Sigmoid colon (tissue), 6 donors: ENCODE measurements at regions not wholly inside any gene's neighbourhood (a gene's known extent, or its start where the extent isn't known, plus 50 kb on each side); places are given as distances from the start of the nearest gene placed in this dataset.
"Not testable (repeated sequence)": the region's sequence is repeated elsewhere in the genome, so short reads cannot be mapped to it uniquely, and the experiment has no call there.

Experiments
- DNase-seq: peaks from one replicate; pipeline ENCODE4 v3.0.0-alpha.2; 2019
- H3K27ac ChIP-seq, 4 donors: fragments of 200-600 bp; sonication (generic); one replicate each; pipeline ENCODE4 v1.5.1; 2016 to 2019; ENCODE audit warnings: mild to moderate bottlenecking in 1 of 4
- H3K27me3 ChIP-seq, 3 donors: fragments of 200-600 bp; sonication (generic); one replicate each; pipeline ENCODE4 v1.5.1; 2019; ENCODE audit warnings: mild to moderate bottlenecking in 1 of 3
- H3K36me3 ChIP-seq, 4 donors: fragments of 200-600 bp; sonication (generic); one replicate each; pipeline ENCODE4 v1.5.1; 2016 to 2019
- H3K4me1 ChIP-seq, 4 donors: fragments of 200-600 bp; sonication (generic); one replicate each; pipeline ENCODE4 v1.5.1; 2017 to 2019
- H3K4me3 ChIP-seq, 4 donors: fragments of 200-600 bp; sonication (generic); one replicate each; pipeline ENCODE4 v1.5.1; 2017 to 2019; ENCODE audit warnings: mild to moderate bottlenecking in 2 of 4, moderate library complexity in 1 of 4
- H3K9me3 ChIP-seq, 4 donors: fragments of 200-600 bp in 3 of 4; sonication (generic) in 3 of 4; one replicate each; pipeline versions ENCODE4 v1.5.1 to v1.6.1; 2013 to 2019
- EP300 ChIP-seq, 4 donors: sonication (generic); formaldehyde crosslinking; IDR thresholded peaks; one replicate each; pipeline ENCODE4 v1.6.1; 2017; ENCODE audit warnings: antibody characterized with exemption in 4 of 4
- POLR2A ChIP-seq, 2 donors: fragments of 450-650 bp; IDR thresholded peaks; one replicate each; pipeline ENCODE4 v1.6.1; 2016; ENCODE audit warnings: antibody characterized with exemption in 2 of 2, mild to moderate bottlenecking in 2 of 2, moderate library complexity in 2 of 2
- POLR2AphosphoS5 ChIP-seq, 4 donors: sonication (generic); formaldehyde crosslinking; IDR thresholded peaks; one replicate each; pipeline ENCODE4 v1.6.1; 2017; ENCODE audit warnings: antibody characterized with exemption in 4 of 4
- WGBS, 2 donors: extraction: QIAGEN DNeasy Blood & Tissue Kit; methylation state at CpG; one replicate each; pipeline ENCODE4 v1.1.7; 2013; 5-methylcytosine and 5-hydroxymethylcytosine counted together
- intact Hi-C: fragments of 100-400 bp; cut with DNase I; formaldehyde crosslinking; loops from one replicate; pipeline ENCODE4 v1.15.1; 2023
- TF ChIP-seq, protein P1 (sequence below), 4 experiments: fragments of 450-650 bp in 3 of 4; fragments of 200-600 bp in 1 of 4; IDR thresholded peaks; one replicate each; pipeline ENCODE4 v1.5.1; 2016 to 2019; ENCODE audit warnings: antibody characterized with exemption in 4 of 4, mild to moderate bottlenecking in 3 of 4, moderate library complexity in 2 of 4
- donor health status: healthy with polysubstance abuse.
- donor health status: healthy.

DNA sequence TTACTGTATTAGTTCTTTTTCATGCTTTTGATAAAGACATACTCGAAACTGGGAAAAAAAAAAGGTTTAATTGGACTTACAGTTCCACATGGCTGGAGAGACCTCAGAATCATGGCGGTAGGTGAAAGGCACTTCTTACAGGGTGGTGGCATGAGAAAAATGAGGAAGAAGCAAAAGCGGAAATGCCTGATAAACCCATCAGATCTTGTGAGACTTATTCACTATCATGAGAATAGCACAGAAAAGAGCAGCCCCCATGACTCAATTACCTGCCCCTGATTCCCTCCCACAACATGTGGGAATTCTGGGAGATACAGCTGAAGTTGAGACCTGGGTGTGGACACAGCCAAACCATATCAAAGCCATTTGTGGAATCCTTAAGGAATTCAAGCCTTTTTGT is 1238.9 kb downstream of the ADGRL3 start:
- Histone ChIP-seq H3K4me3 (no peak overlapping the region), H3K4me1 (no peaks in the 10 kb centered on the region), H3K27ac (no peak overlapping the region), H3K9me3 (peaks cover 0 to 4% (median 0%) of the 10 kb centered on the region in 4 donors), H3K27me3 (no peaks in the 10 kb centered on the region), H3K36me3 (no peaks in the 10 kb centered on the region)
- 66 to 75% methylated on average over 3 of the region's 3 CpGs for WGBS, 2 donors
- no peak for TF ChIP-seq POLR2AphosphoS5 (IDR thresholded peaks at IDR 0.05)
- no peak for TF ChIP-seq POLR2A (IDR thresholded peaks at IDR 0.05)
- TF ChIP-seq EP300 (IDR thresholded peaks at IDR 0.05), result no peak
- TF ChIP-seq, protein P1, sequence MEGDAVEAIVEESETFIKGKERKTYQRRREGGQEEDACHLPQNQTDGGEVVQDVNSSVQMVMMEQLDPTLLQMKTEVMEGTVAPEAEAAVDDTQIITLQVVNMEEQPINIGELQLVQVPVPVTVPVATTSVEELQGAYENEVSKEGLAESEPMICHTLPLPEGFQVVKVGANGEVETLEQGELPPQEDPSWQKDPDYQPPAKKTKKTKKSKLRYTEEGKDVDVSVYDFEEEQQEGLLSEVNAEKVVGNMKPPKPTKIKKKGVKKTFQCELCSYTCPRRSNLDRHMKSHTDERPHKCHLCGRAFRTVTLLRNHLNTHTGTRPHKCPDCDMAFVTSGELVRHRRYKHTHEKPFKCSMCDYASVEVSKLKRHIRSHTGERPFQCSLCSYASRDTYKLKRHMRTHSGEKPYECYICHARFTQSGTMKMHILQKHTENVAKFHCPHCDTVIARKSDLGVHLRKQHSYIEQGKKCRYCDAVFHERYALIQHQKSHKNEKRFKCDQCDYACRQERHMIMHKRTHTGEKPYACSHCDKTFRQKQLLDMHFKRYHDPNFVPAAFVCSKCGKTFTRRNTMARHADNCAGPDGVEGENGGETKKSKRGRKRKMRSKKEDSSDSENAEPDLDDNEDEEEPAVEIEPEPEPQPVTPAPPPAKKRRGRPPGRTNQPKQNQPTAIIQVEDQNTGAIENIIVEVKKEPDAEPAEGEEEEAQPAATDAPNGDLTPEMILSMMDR (IDR thresholded peaks at IDR 0.05), result no peak
- intact Hi-C loops, result no loop called here
- no peak for DNase-seq

DNA sequence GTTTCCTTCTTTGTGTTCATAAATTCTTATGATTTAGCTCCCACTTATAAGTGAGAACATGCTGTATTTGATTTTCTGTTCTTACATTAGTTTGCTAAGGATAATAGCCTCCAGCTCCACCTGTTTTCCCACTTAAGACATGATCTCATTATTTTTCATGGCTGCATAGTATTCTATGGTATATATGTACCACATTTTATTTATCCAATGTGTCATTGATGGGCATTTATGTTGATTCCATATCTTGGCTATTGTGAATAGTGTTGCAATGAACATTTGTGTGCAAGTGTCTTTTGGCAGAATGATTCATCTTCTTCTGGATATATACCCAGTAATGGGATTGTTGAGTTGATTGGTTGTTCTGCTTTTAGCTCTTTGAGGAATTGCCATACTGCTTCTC is 1234.8 kb downstream of the ADGRL3 start:
- Histone ChIP-seq H3K27ac (no peak overlapping the region), H3K27me3 (no peaks in the 10 kb centered on the region), H3K4me3 (no peak overlapping the region), H3K4me1 (no peaks in the 10 kb centered on the region), H3K9me3 (no peaks in the 10 kb centered on the region), H3K36me3 (no peaks in the 10 kb centered on the region)
- DNase-seq, result no peak
- TF ChIP-seq, protein P1 (IDR thresholded peaks at IDR 0.05), result no peak
- TF ChIP-seq POLR2A (IDR thresholded peaks at IDR 0.05), result no peak
- TF ChIP-seq EP300 (IDR thresholded peaks at IDR 0.05), result no peak
- no peak for TF ChIP-seq POLR2AphosphoS5 (IDR thresholded peaks at IDR 0.05)
- intact Hi-C loops, result no loop called here

DNA sequence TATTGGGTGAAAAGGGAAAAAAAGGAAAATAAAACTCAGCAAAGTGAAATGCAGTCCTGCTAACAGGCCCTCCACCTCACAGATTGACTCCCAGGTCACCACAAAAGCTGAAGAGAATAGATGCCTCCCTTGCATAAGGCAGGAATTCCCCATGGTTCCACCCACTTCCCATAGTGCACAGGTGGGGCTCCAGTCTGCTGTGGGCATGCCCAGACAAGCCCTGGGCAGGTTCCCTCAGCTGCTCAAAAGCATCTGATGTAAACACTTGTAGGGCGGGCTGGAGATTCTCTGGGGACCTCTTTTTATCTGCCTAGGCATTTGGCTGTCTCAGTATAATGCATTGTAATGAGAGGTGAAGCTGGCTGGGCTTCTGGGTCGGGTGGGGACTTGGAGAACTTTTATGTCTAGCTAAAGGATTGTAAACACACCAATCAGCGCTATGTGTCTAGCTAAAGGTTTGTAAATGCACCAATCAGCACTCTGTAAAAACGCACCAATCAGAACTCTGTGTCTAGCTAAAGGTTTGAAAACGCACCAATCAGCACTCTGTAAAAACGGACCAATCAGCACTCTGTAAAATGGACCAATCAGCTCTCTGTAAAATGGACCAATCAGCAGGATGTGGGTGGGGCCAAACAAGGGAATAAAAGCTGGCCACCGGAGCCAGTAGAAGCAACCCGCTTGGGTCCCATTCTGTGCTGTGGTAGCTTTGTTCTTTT is 1231.5 kb downstream of the ADGRL3 start:
- WGBS, 2 donors, result 93% methylated on average over 8 of the region's 8 CpGs

DNA sequence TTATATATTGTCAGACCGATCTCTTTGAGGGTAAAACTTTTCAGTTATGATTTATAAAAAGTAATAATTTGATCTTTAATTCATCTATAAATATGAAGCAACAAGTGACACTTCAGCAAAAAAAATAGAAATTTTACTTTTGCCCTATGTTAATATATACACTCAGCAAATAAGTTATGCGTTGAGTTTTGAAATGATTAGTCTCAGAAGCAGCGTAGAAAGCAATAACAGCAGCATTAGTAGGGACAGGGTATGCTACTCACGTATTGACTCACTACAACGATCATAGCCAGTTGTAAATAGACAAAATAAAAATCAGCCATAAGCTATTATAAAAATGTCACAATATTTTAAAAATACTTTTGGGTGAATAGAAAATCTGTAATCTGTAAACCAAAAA is 1229.2 kb downstream of the ADGRL3 start:
- Histone ChIP-seq H3K4me1 (no peaks in the 10 kb centered on the region), H3K36me3 (no peaks in the 10 kb centered on the region), H3K27ac (no peak overlapping the region), H3K27me3 (no peaks in the 10 kb centered on the region), H3K4me3 (no peak overlapping the region), H3K9me3 (no peaks in the 10 kb centered on the region)
- DNase-seq, result no peak
- intact Hi-C loops, result no loop called here
- WGBS, 2 donors, result 90 to 92% methylated on average over 5 of the region's 5 CpGs
- TF ChIP-seq, protein P1 (IDR thresholded peaks at IDR 0.05), result no peak

More for the DNA sequence above, 1231.5 kb downstream of the ADGRL3 start:
- H3K36me3 ChIP-seq, H3K27ac ChIP-seq, H3K9me3 ChIP-seq, intact Hi-C loops, DNase-seq, H3K4me3 ChIP-seq, H3K27me3 ChIP-seq, H3K4me1 ChIP-seq: not testable (repeated sequence)

DNA sequence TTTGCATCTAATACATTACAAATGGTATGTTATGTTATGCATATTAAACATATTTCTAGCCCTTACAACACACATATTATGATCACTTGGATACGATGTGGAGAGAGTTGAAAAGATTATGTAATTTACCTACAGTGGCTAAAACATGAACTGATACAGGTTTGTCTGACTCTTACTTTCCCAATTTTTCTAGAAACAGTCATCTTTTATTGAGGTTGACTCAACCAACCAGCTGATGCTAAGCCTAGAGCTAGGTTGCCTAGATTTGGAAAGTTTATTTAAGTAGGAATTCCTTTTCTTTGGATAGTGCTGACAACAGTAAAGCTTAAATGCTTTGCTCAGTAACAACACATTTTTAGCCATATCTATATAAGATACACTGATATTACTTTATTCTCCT is 1215.1 kb downstream of the ADGRL3 start:
- intact Hi-C loops, result no loop called here
- Histone ChIP-seq H3K27me3 (no peaks in the 10 kb centered on the region), H3K36me3 (no peaks in the 10 kb centered on the region), H3K4me1 (no peaks in the 10 kb centered on the region), H3K4me3 (no peak overlapping the region), H3K27ac (no peak overlapping the region), H3K9me3 (no peaks in the 10 kb centered on the region)
- no peak for TF ChIP-seq EP300 (IDR thresholded peaks at IDR 0.05)
- TF ChIP-seq, protein P1 (IDR thresholded peaks at IDR 0.05), result no peak
- TF ChIP-seq POLR2AphosphoS5 (IDR thresholded peaks at IDR 0.05), result no peak
- TF ChIP-seq POLR2A (IDR thresholded peaks at IDR 0.05), result no peak
- DNase-seq, result no peak
- 79 to 96% methylated on average over 1 of the region's 1 CpG for WGBS, 2 donors
